Ascending aorta (tissue), 2 donors: ENCODE measurements at regions not wholly inside any gene's neighbourhood (a gene's known extent, or its start where the extent isn't known, plus 50 kb on each side); places are given as distances from the start of the nearest gene placed in this dataset.

ENCODE experiments used
- DNase-seq, 2 donors: peaks; one replicate each; pipeline ENCODE4 v3.0.0-alpha.2; 2019; ENCODE audit warnings: low spot score in 2 of 2
- H3K27ac ChIP-seq, 2 donors: fragments of 200-600 bp; sonication (generic); one replicate each; pipeline ENCODE4 v1.5.1; 2016 to 2017; ENCODE audit warnings: mild to moderate bottlenecking in 1 of 2
- H3K27me3 ChIP-seq: fragments of 200-600 bp; sonication (generic); one replicate; pipeline ENCODE4 v1.5.1; 2017
- H3K36me3 ChIP-seq, 2 donors: fragments of 200-600 bp; sonication (generic); one replicate each; pipeline ENCODE4 v1.5.1; 2016
- H3K4me1 ChIP-seq, 2 donors: fragments of 200-600 bp; sonication (generic); one replicate each; pipeline ENCODE4 v1.5.1; 2016 to 2017; ENCODE audit warnings: mild to moderate bottlenecking in 1 of 2
- H3K4me3 ChIP-seq, 2 donors: fragments of 200-600 bp; sonication (generic); one replicate each; pipeline ENCODE4 v1.5.1; 2016 to 2017; ENCODE audit warnings: mild to moderate bottlenecking in 1 of 2
- H3K9me3 ChIP-seq, 2 donors: fragments of 200-600 bp; sonication (generic); one replicate each; pipeline ENCODE4 v1.5.1; 2016
- CTCF ChIP-seq, 3 experiments: fragments of 200-600 bp in 2 of 3; fragments of 450-650 bp in 1 of 3; sonication (generic) in 2 of 3; IDR thresholded peaks; one replicate each; pipeline ENCODE4 v1.5.1; 2016 to 2019; ENCODE audit warnings: antibody characterized with exemption in 3 of 3, mild to moderate bottlenecking in 1 of 3, moderate library complexity in 1 of 3
- intact Hi-C: fragments of 100-400 bp; cut with DNase I; formaldehyde crosslinking; loops from one replicate; pipeline ENCODE4 v1.15.1; 2023

- no peaks in the 10 kb centered on the region for H3K36me3 ChIP-seq
- intact Hi-C loops: no loop called here
- no peak for DNase-seq
- no peaks in the 10 kb centered on the region for H3K9me3 ChIP-seq
- H3K27me3 ChIP-seq: no peaks in the 10 kb centered on the region
- no peak for TF ChIP-seq CTCF (IDR thresholded peaks at IDR 0.05)
- no peaks in the 10 kb centered on the region for H3K4me1 ChIP-seq
- H3K4me3 ChIP-seq: no peak overlapping the region
- H3K27ac ChIP-seq: no peak overlapping the region
Measured at GRCh38 chr1:193427524-193427923, 241.1 kb upstream of the B3GALT2 start.

GRCh38 chr1:193426061-193426460, 239.6 kb upstream of the B3GALT2 start:
- Histone ChIP-seq H3K4me1 (no peaks in the 10 kb centered on the region), H3K36me3 (no peaks in the 10 kb centered on the region), H3K9me3 (no peaks in the 10 kb centered on the region), H3K27ac (no peak overlapping the region), H3K27me3 (no peaks in the 10 kb centered on the region), H3K4me3 (no peak overlapping the region)
- DNase-seq: no peak
- no peak for TF ChIP-seq CTCF (IDR thresholded peaks at IDR 0.05)
- intact Hi-C loops: no loop called here

GRCh38 chr1:193421487-193421886, 235.1 kb upstream of the B3GALT2 start:
- Histone ChIP-seq H3K36me3 (no peaks in the 10 kb centered on the region), H3K4me3 (no peak overlapping the region), H3K27me3 (no peaks in the 10 kb centered on the region), H3K9me3 (no peaks in the 10 kb centered on the region), H3K4me1 (no peaks in the 10 kb centered on the region), H3K27ac (no peak overlapping the region)
- no peak for DNase-seq
- intact Hi-C loops: no loop called here
- TF ChIP-seq CTCF (IDR thresholded peaks at IDR 0.05): no peak

- Histone ChIP-seq H3K4me3 (peak overlapping the region in 1 of 2 donors; percentile 57), H3K27me3 (no peaks in the 10 kb centered on the region), H3K4me1 (no peaks in the 10 kb centered on the region), H3K27ac (no peak overlapping the region), H3K9me3 (no peaks in the 10 kb centered on the region), H3K36me3 (no peaks in the 10 kb centered on the region)
- TF ChIP-seq CTCF (IDR thresholded peaks at IDR 0.05): no peak
- no peak for DNase-seq
- intact Hi-C loops: no loop called here
Measured at GRCh38 chr1:193419295-193419694, 232.9 kb upstream of the B3GALT2 start.

- Histone ChIP-seq H3K4me1 (no peaks in the 10 kb centered on the region), H3K9me3 (no peaks in the 10 kb centered on the region), H3K27ac (no peak overlapping the region), H3K4me3 (peak overlapping the region; percentile 48 to 57), H3K36me3 (no peaks in the 10 kb centered on the region), H3K27me3 (no peaks in the 10 kb centered on the region)
- no peak for TF ChIP-seq CTCF (IDR thresholded peaks at IDR 0.05)
- no peak for DNase-seq
- intact Hi-C loops: no loop called here
Measured at GRCh38 chr1:193418745-193419058, 232.3 kb upstream of the B3GALT2 start.

GRCh38 chr1:193417945-193418744, 231.7 kb upstream of the B3GALT2 start:
- no peaks in the 10 kb centered on the region for H3K9me3 ChIP-seq
- H3K27me3 ChIP-seq: no peaks in the 10 kb centered on the region
- peak overlapping the region; percentile 48 to 57 for H3K4me3 ChIP-seq
- no peaks in the 10 kb centered on the region for H3K4me1 ChIP-seq
- no peak for TF ChIP-seq CTCF (IDR thresholded peaks at IDR 0.05)
- intact Hi-C loops: no loop called here
- H3K36me3 ChIP-seq: no peaks in the 10 kb centered on the region
- DNase-seq: no peak
- H3K27ac ChIP-seq: no peak overlapping the region
